SH-SY5Y (cell line): ENCODE measurements at regions not wholly inside any gene's neighbourhood (a gene's known extent, or its start where the extent isn't known, plus 50 kb on each side); places are given as distances from the start of the nearest gene placed in this dataset.

Source experiments
- GATA2 ChIP-seq: IDR thresholded peaks from 2 replicates; pipeline ENCODE4 v1.6.1; 2011; ENCODE audit warnings: mild to moderate bottlenecking, low read depth, low read length
- GATA3 ChIP-seq: IDR thresholded peaks from 2 replicates; pipeline ENCODE4 v1.6.1; 2011; ENCODE audit warnings: low read depth, mild to moderate bottlenecking, low read length, moderate library complexity

DNA sequence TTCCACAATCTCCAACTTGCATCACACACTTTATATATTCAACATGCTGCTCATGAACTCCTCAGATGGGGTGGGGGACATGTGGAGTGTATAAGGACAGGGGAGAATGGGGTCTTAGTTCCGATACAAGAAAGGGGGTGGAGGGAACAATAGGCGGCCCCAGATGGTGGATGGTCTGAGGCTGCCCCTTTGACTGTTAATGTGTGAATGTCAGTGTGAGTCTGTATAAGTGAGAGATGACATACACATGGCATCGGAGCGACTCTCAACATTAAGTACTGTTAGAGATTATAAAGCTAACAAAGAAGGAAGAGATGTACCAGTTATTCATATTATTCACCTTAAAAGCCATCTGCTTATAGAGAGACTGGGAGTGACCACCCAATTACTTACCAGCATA, 193.1 kb downstream of the AXIN2 start:
- TF ChIP-seq GATA3 = no peak
- TF ChIP-seq GATA2 = no peak
